ENCODE measurements at regions not wholly inside any gene's neighbourhood (a gene's known extent, or its start where the extent isn't known, plus 50 kb on each side); places are given as distances from the start of the nearest gene placed in this dataset.

- intact Hi-C loops (cut with DNase I, micrococcal nuclease), result no loop called here
- ChIA-PET CTCF (interaction anchor here (0.6 kb wide), 1 partner anchor 303 kb away, joined by 4 read pairs; no protein-coding TSS in a partner anchor), POLR2A (no interaction called here)
- Mint-ChIP-seq H3K27me3 (no peaks in the 10 kb centered on the region), H3K4me3 (no peak overlapping the region), H3K9me3 (ENCODE audit: low read depth) (peaks cover 5% of the 10 kb centered on the region), H3K36me3 (ENCODE audit: low read depth) (no peaks in the 10 kb centered on the region), H3K27ac (no peak overlapping the region), H3K4me1 (no peaks in the 10 kb centered on the region)
- no peak for DNase-seq
- no peak for ATAC-seq
Measured at GRCh38 chr14:40122968-40123648, 690.9 kb upstream of the FBXO33 start.

- ChIA-PET CTCF (interaction anchor here (0.6 kb wide), 1 partner anchor 124 kb away, joined by 3 read pairs; no protein-coding TSS in a partner anchor), POLR2A (no interaction called here)
- Mint-ChIP-seq H3K27ac (no peak overlapping the region), H3K36me3 (ENCODE audit: low read depth) (no peaks in the 10 kb centered on the region), H3K27me3 (no peaks in the 10 kb centered on the region), H3K9me3 (ENCODE audit: low read depth) (peaks cover 1% of the 10 kb centered on the region), H3K4me1 (no peaks in the 10 kb centered on the region), H3K4me3 (no peak overlapping the region)
- DNase-seq (no peak), ATAC-seq (no peak)
- intact Hi-C loops (cut with DNase I, micrococcal nuclease), result no loop called here
Measured at GRCh38 chr14:40119765-40120164, 687.5 kb upstream of the FBXO33 start.

GRCh38 chr14:40119321-40119720, 687.1 kb upstream of the FBXO33 start:
- ChIA-PET POLR2A (no interaction called here), CTCF (no interaction called here)
- Mint-ChIP-seq H3K9me3 (ENCODE audit: low read depth) (peaks cover 1% of the 10 kb centered on the region), H3K27ac (no peak overlapping the region), H3K4me3 (no peak overlapping the region), H3K36me3 (ENCODE audit: low read depth) (no peaks in the 10 kb centered on the region), H3K27me3 (no peaks in the 10 kb centered on the region), H3K4me1 (no peaks in the 10 kb centered on the region)
- ATAC-seq (no peak), DNase-seq (no peak)
- intact Hi-C loops (cut with DNase I, micrococcal nuclease), result no loop called here

GRCh38 chr14:40115583-40115982, 683.4 kb upstream of the FBXO33 start:
- intact Hi-C loops (cut with DNase I, micrococcal nuclease), result no loop called here

GRCh38 chr14:40113671-40114070, 681.4 kb upstream of the FBXO33 start:
- ATAC-seq (no peak), DNase-seq (no peak)
- ChIA-PET POLR2A (no interaction called here), CTCF (no interaction called here)
- Mint-ChIP-seq H3K4me3 (no peak overlapping the region), H3K27ac (no peak overlapping the region), H3K4me1 (no peaks in the 10 kb centered on the region), H3K27me3 (no peaks in the 10 kb centered on the region), H3K36me3 (ENCODE audit: low read depth) (no peaks in the 10 kb centered on the region), H3K9me3 (ENCODE audit: low read depth) (peaks cover 3% of the 10 kb centered on the region)
- intact Hi-C loops (cut with DNase I, micrococcal nuclease), result no loop called here

More at GRCh38 chr14:40115583-40115982, 683.4 kb upstream of the FBXO33 start:
- no peaks in the 10 kb centered on the region for H3K36me3 Mint-ChIP-seq (ENCODE audit: low read depth)
- ATAC-seq (no peak), DNase-seq (no peak)
- no peak overlapping the region for H3K27ac Mint-ChIP-seq
- ChIA-PET CTCF (no interaction called here), POLR2A (no interaction called here)
- peaks cover 1% of the 10 kb centered on the region for H3K9me3 Mint-ChIP-seq (ENCODE audit: low read depth)
- H3K4me3 Mint-ChIP-seq, result no peak overlapping the region
- H3K4me1 Mint-ChIP-seq, result no peaks in the 10 kb centered on the region
- no peaks in the 10 kb centered on the region for H3K27me3 Mint-ChIP-seq

GRCh38 chr14:40100544-40101196, 668.4 kb upstream of the FBXO33 start:
- Mint-ChIP-seq H3K27me3 (no peaks in the 10 kb centered on the region), H3K4me1 (no peaks in the 10 kb centered on the region), H3K36me3 (ENCODE audit: low read depth) (no peaks in the 10 kb centered on the region), H3K9me3 (ENCODE audit: low read depth) (peaks cover 8% of the 10 kb centered on the region), H3K27ac (no peak overlapping the region), H3K4me3 (no peak overlapping the region)
- ChIA-PET CTCF (interaction anchor here (0.7 kb wide), 1 partner anchor 11 kb away, joined by 3 read pairs; no protein-coding TSS in a partner anchor), POLR2A (no interaction called here)
- intact Hi-C loops (cut with DNase I, micrococcal nuclease), result no loop called here
- ATAC-seq (no peak), DNase-seq (no peak)

GRCh38 chr14:40099316-40099715, 667.1 kb upstream of the FBXO33 start:
- no peaks in the 10 kb centered on the region for H3K36me3 Mint-ChIP-seq (ENCODE audit: low read depth)
- POLR2A ChIA-PET, result no interaction called here

GRCh38 chr14:40098468-40098867, 666.2 kb upstream of the FBXO33 start:
- H3K27me3 Mint-ChIP-seq, result no peaks in the 10 kb centered on the region
- no peak for ATAC-seq
- intact Hi-C loops (cut with DNase I, micrococcal nuclease), result no loop called here

More at GRCh38 chr14:40099316-40099715, 667.1 kb upstream of the FBXO33 start:
- Mint-ChIP-seq H3K27ac (no peak overlapping the region), H3K4me3 (no peak overlapping the region), H3K4me1 (no peaks in the 10 kb centered on the region), H3K27me3 (no peaks in the 10 kb centered on the region), H3K9me3 (ENCODE audit: low read depth) (peaks cover 5% of the 10 kb centered on the region)
- intact Hi-C loops (cut with DNase I, micrococcal nuclease), result no loop called here
- DNase-seq (no peak), ATAC-seq (no peak)
- CTCF ChIA-PET, result interaction anchor here (0.7 kb wide), 1 partner anchor 12 kb away, joined by 3 read pairs; no protein-coding TSS in a partner anchor

GRCh38 chr14:40096968-40097367, 664.7 kb upstream of the FBXO33 start:
- intact Hi-C loops (cut with DNase I, micrococcal nuclease), result no loop called here
- no peaks in the 10 kb centered on the region for H3K36me3 Mint-ChIP-seq (ENCODE audit: low read depth)
- H3K27ac Mint-ChIP-seq, result no peak overlapping the region
- DNase-seq, result no peak
- H3K4me3 Mint-ChIP-seq, result no peak overlapping the region
- CTCF ChIA-PET, result no interaction called here
- H3K27me3 Mint-ChIP-seq, result no peaks in the 10 kb centered on the region
- no peaks in the 10 kb centered on the region for H3K4me1 Mint-ChIP-seq
- ATAC-seq, result no peak
- POLR2A ChIA-PET, result no interaction called here
- peaks cover 3% of the 10 kb centered on the region for H3K9me3 Mint-ChIP-seq (ENCODE audit: low read depth)

More at GRCh38 chr14:40098468-40098867, 666.2 kb upstream of the FBXO33 start:
- Mint-ChIP-seq H3K27ac (no peak overlapping the region), H3K4me1 (no peaks in the 10 kb centered on the region), H3K9me3 (ENCODE audit: low read depth) (peaks cover 3% of the 10 kb centered on the region), H3K36me3 (ENCODE audit: low read depth) (no peaks in the 10 kb centered on the region), H3K4me3 (no peak overlapping the region)
- DNase-seq, result no peak
- ChIA-PET CTCF (no interaction called here), POLR2A (no interaction called here)

- H3K4me3 Mint-ChIP-seq, result no peak overlapping the region
- no peaks in the 10 kb centered on the region for H3K36me3 Mint-ChIP-seq (ENCODE audit: low read depth)
- DNase-seq (no peak), ATAC-seq (no peak)
- no peaks in the 10 kb centered on the region for H3K27me3 Mint-ChIP-seq
- no peak overlapping the region for H3K27ac Mint-ChIP-seq
- ChIA-PET CTCF (interaction anchor here (0.5 to 0.6 kb wide), 2 partner anchors 49 to 627 kb away, joined by 3 read pairs; no protein-coding TSS in a partner anchor), POLR2A (no interaction called here)
- peaks cover 4% of the 10 kb centered on the region for H3K9me3 Mint-ChIP-seq (ENCODE audit: low read depth)
- intact Hi-C loops (cut with DNase I, micrococcal nuclease), result no loop called here
- no peaks in the 10 kb centered on the region for H3K4me1 Mint-ChIP-seq
Measured at GRCh38 chr14:40093800-40094199, 661.6 kb upstream of the FBXO33 start.

GRCh38 chr14:40074169-40074568, 641.9 kb upstream of the FBXO33 start:
- no peaks in the 10 kb centered on the region for H3K4me1 Mint-ChIP-seq
- DNase-seq (no peak), ATAC-seq (no peak)
- ChIA-PET CTCF (no interaction called here), POLR2A (no interaction called here)
- intact Hi-C loops (cut with DNase I, micrococcal nuclease), result no loop called here
- no peak overlapping the region for H3K4me3 Mint-ChIP-seq
- H3K27ac Mint-ChIP-seq, result no peak overlapping the region
- H3K27me3 Mint-ChIP-seq, result no peaks in the 10 kb centered on the region
- H3K9me3 Mint-ChIP-seq (ENCODE audit: low read depth), result peaks cover 6% of the 10 kb centered on the region
- no peaks in the 10 kb centered on the region for H3K36me3 Mint-ChIP-seq (ENCODE audit: low read depth)

- Mint-ChIP-seq H3K9me3 (ENCODE audit: low read depth) (peaks cover 6% of the 10 kb centered on the region), H3K36me3 (ENCODE audit: low read depth) (no peaks in the 10 kb centered on the region), H3K27ac (no peak overlapping the region), H3K4me3 (no peak overlapping the region), H3K27me3 (no peaks in the 10 kb centered on the region), H3K4me1 (no peaks in the 10 kb centered on the region)
- intact Hi-C loops (cut with DNase I, micrococcal nuclease), result no loop called here
- ATAC-seq (no peak), DNase-seq (no peak)
- POLR2A ChIA-PET, result no interaction called here
- CTCF ChIA-PET, result no interaction called here
Measured at GRCh38 chr14:40072175-40072574, 639.9 kb upstream of the FBXO33 start.
